Fibroblast of villous mesenchyme (primary cell): ENCODE measurements at regions not wholly inside any gene's neighbourhood (a gene's known extent, or its start where the extent isn't known, plus 50 kb on each side); places are given as distances from the start of the nearest gene placed in this dataset.

Experiments
- DNase-seq: peaks from one replicate; pipeline ENCODE4 v3.0.0-alpha.2; 2010; ENCODE audit warnings: low read depth
- H3K4me3 ChIP-seq: 2 replicates; pipeline ENCODE4 v1.5.1; 2011; ENCODE audit warnings: low read depth, mild to moderate bottlenecking, low read length
- TF ChIP-seq, protein P1 (sequence below): IDR thresholded peaks from 2 replicates; pipeline ENCODE4 v1.5.1; 2012; ENCODE audit warnings: low read depth, mild to moderate bottlenecking, low read length; ENCODE audit not compliant: insufficient read depth

- no peak for DNase-seq
- no peak overlapping the region for H3K4me3 ChIP-seq
- TF ChIP-seq, protein P1, sequence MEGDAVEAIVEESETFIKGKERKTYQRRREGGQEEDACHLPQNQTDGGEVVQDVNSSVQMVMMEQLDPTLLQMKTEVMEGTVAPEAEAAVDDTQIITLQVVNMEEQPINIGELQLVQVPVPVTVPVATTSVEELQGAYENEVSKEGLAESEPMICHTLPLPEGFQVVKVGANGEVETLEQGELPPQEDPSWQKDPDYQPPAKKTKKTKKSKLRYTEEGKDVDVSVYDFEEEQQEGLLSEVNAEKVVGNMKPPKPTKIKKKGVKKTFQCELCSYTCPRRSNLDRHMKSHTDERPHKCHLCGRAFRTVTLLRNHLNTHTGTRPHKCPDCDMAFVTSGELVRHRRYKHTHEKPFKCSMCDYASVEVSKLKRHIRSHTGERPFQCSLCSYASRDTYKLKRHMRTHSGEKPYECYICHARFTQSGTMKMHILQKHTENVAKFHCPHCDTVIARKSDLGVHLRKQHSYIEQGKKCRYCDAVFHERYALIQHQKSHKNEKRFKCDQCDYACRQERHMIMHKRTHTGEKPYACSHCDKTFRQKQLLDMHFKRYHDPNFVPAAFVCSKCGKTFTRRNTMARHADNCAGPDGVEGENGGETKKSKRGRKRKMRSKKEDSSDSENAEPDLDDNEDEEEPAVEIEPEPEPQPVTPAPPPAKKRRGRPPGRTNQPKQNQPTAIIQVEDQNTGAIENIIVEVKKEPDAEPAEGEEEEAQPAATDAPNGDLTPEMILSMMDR = no peak
Observed at GRCh38 chr9:103371152-103371551, 376.0 kb downstream of the CYLC2 start.

GRCh38 chr9:103372828-103373227, 377.7 kb downstream of the CYLC2 start:
- no peak overlapping the region for H3K4me3 ChIP-seq
- no peak for DNase-seq
- TF ChIP-seq, protein P1 = no peak

DNA sequence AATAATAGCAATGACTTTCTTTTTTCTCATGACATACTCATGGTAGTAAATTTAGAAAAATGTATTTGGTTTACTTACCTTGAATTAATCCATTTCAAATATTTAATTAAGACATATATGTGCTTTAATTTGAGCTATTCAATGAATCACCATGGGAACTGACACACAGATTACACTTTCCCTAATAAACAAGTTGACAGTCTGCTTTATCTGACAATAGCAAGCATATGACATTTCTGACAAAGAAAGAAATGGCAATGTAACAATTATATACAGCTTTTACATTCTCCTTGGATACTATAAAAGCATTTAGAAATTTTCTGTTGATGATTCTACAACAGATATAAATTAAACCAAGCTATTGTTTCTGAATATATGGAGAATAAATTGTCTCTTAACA, 382.5 kb downstream of the CYLC2 start:
- TF ChIP-seq, protein P1 = no peak
- H3K4me3 ChIP-seq = no peak overlapping the region
- DNase-seq = no peak

GRCh38 chr9:103397868-103398600, 402.9 kb downstream of the CYLC2 start:
- TF ChIP-seq, protein P1 = peak; percentile 44
- DNase-seq = peak; percentile 11
- no peak overlapping the region for H3K4me3 ChIP-seq

- TF ChIP-seq, protein P1 = no peak
- no peak overlapping the region for H3K4me3 ChIP-seq
- DNase-seq = no peak
Observed at GRCh38 chr9:103399535-103399934, 404.4 kb downstream of the CYLC2 start.

DNA sequence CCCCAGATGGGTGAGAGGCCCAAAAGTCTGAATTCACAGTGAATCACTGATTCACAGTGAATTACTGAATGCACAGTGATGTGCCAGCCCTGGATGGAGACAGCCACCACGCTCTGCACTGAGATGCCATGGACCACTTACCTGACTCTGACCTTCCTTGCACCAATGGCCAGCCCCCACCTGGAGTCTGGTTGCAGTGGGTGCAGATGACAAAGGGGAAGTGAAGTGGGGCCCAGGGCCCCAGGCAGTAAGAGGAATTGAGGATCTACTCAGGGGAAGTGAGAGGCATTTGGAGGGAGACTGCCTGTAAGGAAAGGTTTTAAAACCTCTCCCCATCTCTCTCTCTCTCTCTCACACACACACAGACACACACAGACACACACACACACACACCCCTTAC, 412.1 kb downstream of the CYLC2 start:
- H3K4me3 ChIP-seq = no peak overlapping the region
- TF ChIP-seq, protein P1 = no peak
- DNase-seq = no peak

DNA sequence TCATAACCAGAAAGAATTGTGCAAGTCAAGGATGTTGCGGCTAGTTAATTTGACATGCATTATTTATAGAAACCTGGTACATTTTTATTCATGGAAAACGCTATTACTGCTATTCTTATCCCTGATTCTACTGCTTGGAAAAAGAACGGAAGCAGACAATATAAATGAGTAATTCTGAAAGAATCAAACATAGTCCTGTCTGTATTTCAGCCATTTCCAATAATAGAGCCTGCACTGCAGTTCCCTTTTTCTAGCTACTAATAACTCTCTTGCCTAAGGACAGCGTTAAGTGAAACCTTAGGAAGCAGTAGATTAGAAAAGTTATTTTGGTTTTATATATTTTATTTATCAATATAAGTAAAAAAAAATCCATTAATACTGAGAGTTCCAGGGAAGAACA, 414.9 kb downstream of the CYLC2 start:
- no peak for DNase-seq
- no peak overlapping the region for H3K4me3 ChIP-seq
- TF ChIP-seq, protein P1 = no peak
